GM12878 (cell line): ENCODE measurements at regions not wholly inside any gene's neighbourhood (a gene's known extent, or its start where the extent isn't known, plus 50 kb on each side); places are given as distances from the start of the nearest gene placed in this dataset.
"Not testable (repeated sequence)": the region's sequence is repeated elsewhere in the genome, so short reads cannot be mapped to it uniquely, and the experiment has no call there.

Source experiments
- BRCA1 ChIP-seq: IDR thresholded peaks from 2 replicates; pipeline ENCODE4 v1.6.1; 2011; ENCODE audit warnings: low read depth, low read length, improper control_type of control experiment
- EGR1 ChIP-seq, 2 experiments: IDR thresholded peaks; 1 replicate in 1 of 2; 2 replicates in 1 of 2; pipeline ENCODE4 v1.6.1; 2011 to 2012; ENCODE audit warnings: low read depth in 2 of 2, low read length in 2 of 2, borderline replicate concordance in 1 of 2, mild to moderate bottlenecking in 1 of 2, moderate library complexity in 1 of 2
- ELK1 ChIP-seq: IDR thresholded peaks from 2 replicates; pipeline ENCODE4 v1.6.1; 2012; ENCODE audit warnings: low read depth, low read length, improper control_type of control experiment
- POLR2AphosphoS5 ChIP-seq: IDR thresholded peaks from 2 replicates; pipeline ENCODE4 v1.6.1; 2011; ENCODE audit warnings: mild to moderate bottlenecking, low read length, inconsistent platforms
- RCOR1 ChIP-seq: conservative IDR thresholded peaks from 2 replicates; pipeline ENCODE4 v1.6.1; 2012; ENCODE audit warnings: low read depth, low read length, improper control_type of control experiment
- SPI1 ChIP-seq: IDR thresholded peaks from 2 replicates; pipeline ENCODE4 v1.6.1; 2011; ENCODE audit warnings: low read depth, mild to moderate bottlenecking, low read length, moderate library complexity, borderline replicate concordance; ENCODE audit not compliant: insufficient read depth
- TF ChIP-seq, protein P1 (sequence below), 3 experiments: IDR thresholded peaks in 2 of 3; conservative IDR thresholded peaks in 1 of 3; 2 replicates each; pipeline ENCODE4 v1.5.1; 2011; ENCODE audit warnings: low read depth in 3 of 3, low read length in 3 of 3, mild to moderate bottlenecking in 3 of 3, control low read depth in 2 of 3, moderate library complexity in 2 of 3, inconsistent platforms in 1 of 3, mixed read lengths in 1 of 3; ENCODE audit not compliant: control insufficient read depth in 2 of 3, insufficient read depth in 1 of 3; ENCODE audit errors: extremely low read depth in 1 of 3

DNA sequence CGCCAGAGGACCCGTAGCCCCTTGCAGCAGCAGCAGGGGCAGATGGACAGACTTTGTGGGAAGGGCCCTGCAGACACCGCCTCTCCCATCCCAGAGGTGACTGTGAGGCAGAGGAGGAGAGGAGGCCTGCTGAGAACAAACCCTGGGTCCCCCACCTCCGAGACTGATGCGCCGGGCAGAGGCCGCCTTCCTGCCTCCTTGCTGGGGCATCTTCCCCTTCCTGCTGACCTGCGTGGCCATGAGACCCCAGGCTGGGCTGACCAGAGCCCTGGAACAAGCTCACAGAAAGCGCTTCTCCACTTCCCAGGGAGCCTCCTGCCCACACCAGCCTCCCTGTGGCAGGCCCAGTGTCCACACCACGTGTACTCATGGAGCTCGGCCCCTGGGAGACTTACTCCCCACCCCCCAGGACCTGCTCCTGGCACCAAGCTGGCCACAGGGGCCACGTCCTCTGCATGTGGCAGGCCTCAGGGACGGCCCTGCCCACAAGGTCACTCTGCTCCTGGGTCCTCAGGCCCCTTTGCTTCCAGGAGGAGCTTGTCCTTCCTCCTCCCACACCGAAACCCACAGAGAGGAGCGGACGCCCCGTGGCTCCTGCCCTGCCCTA, 119.0 kb upstream of the ZNF469 start:
- TF ChIP-seq EGR1 (IDR thresholded peaks at IDR 0.05; ENCODE audit: borderline replicate concordance in 1 of 2, low read depth in 2 of 2, low read length in 2 of 2); ELK1; SPI1; BRCA1; RCOR1; POLR2AphosphoS5: not testable (repeated sequence)
- TF ChIP-seq, protein P1, sequence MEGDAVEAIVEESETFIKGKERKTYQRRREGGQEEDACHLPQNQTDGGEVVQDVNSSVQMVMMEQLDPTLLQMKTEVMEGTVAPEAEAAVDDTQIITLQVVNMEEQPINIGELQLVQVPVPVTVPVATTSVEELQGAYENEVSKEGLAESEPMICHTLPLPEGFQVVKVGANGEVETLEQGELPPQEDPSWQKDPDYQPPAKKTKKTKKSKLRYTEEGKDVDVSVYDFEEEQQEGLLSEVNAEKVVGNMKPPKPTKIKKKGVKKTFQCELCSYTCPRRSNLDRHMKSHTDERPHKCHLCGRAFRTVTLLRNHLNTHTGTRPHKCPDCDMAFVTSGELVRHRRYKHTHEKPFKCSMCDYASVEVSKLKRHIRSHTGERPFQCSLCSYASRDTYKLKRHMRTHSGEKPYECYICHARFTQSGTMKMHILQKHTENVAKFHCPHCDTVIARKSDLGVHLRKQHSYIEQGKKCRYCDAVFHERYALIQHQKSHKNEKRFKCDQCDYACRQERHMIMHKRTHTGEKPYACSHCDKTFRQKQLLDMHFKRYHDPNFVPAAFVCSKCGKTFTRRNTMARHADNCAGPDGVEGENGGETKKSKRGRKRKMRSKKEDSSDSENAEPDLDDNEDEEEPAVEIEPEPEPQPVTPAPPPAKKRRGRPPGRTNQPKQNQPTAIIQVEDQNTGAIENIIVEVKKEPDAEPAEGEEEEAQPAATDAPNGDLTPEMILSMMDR (IDR thresholded peaks at IDR 0.05 in 2 of 3, conservative IDR thresholded peaks at IDR 0.05 in 1 of 3; ENCODE audit: control insufficient read depth in 2 of 3, extremely low read depth in 1 of 3, insufficient read depth in 1 of 3, low read depth in 3 of 3, low read length in 3 of 3), result not testable (repeated sequence)
